ENCODE measurements at regions not wholly inside any gene's neighbourhood (a gene's known extent, or its start where the extent isn't known, plus 50 kb on each side); places are given as distances from the start of the nearest gene placed in this dataset.

DNA sequence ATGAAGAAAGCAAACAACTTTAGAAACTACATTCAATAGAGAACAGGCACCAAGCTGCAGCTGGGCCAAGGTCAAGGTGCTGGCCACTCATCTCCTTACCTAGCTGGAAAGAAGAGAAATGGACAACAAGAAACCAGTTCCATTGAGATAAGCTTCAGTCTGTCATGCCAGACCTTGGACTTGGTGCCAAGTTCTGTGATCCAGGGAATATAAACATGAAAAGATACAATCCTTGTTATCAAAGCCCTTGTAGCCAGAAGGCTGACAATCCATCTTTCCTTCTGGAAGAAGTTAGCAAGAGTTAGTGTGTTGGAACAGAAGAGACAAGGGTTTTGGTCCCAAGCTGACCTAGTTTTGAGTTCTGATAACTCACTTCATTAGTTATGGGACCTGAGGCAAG, 227.5 kb downstream of the ACTL7B start:
- Mint-ChIP-seq H3K36me3 (ENCODE audit: low read depth) (no peaks in the 10 kb centered on the region), H3K4me3 (no peak overlapping the region), H3K27ac (no peak overlapping the region), H3K27me3 (no peaks in the 10 kb centered on the region), H3K4me1 (no peaks in the 10 kb centered on the region), H3K9me3 (no peaks in the 10 kb centered on the region)
- DNase-seq: no peak
- ChIA-PET CTCF (no interaction called here), POLR2A (no interaction called here)
- TF ChIP-seq, protein P1, sequence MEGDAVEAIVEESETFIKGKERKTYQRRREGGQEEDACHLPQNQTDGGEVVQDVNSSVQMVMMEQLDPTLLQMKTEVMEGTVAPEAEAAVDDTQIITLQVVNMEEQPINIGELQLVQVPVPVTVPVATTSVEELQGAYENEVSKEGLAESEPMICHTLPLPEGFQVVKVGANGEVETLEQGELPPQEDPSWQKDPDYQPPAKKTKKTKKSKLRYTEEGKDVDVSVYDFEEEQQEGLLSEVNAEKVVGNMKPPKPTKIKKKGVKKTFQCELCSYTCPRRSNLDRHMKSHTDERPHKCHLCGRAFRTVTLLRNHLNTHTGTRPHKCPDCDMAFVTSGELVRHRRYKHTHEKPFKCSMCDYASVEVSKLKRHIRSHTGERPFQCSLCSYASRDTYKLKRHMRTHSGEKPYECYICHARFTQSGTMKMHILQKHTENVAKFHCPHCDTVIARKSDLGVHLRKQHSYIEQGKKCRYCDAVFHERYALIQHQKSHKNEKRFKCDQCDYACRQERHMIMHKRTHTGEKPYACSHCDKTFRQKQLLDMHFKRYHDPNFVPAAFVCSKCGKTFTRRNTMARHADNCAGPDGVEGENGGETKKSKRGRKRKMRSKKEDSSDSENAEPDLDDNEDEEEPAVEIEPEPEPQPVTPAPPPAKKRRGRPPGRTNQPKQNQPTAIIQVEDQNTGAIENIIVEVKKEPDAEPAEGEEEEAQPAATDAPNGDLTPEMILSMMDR (IDR thresholded peaks at IDR 0.05): no peak
- intact Hi-C loops (cut with micrococcal nuclease): no loop called here
- ATAC-seq (ENCODE audit: low read depth): no peak

DNA sequence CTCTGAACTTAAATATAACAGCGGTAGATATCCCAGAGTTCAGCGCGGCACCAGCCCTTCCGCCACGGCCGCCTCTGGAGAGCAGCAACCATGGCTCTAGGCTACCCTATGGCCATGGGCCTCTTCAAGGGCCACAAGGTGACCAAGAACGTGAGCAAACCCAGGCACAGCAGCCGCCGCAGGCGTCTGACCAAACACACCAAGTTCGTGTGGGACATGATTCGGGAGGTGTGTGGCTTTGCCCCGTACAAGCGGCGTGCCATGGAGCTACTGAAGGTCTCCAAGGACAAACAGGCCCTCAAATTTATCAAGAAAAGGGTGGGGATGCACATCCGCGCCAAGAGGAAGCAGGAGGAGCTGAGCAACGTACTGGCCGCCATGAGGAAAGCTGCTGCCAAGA, 229.0 kb downstream of the ACTL7B start:
- Mint-ChIP-seq H3K27me3 (no peaks in the 10 kb centered on the region), H3K4me3 (no peak overlapping the region), H3K27ac (no peak overlapping the region), H3K4me1 (no peaks in the 10 kb centered on the region), H3K9me3 (no peaks in the 10 kb centered on the region), H3K36me3 (ENCODE audit: low read depth) (no peaks in the 10 kb centered on the region)
- ATAC-seq (ENCODE audit: low read depth): no peak
- POLR2A ChIA-PET: no interaction called here
- TF ChIP-seq, protein P1 (IDR thresholded peaks at IDR 0.05): no peak
- DNase-seq: no peak
- intact Hi-C loops (cut with micrococcal nuclease): no loop called here
- CTCF ChIA-PET: no interaction called here

DNA sequence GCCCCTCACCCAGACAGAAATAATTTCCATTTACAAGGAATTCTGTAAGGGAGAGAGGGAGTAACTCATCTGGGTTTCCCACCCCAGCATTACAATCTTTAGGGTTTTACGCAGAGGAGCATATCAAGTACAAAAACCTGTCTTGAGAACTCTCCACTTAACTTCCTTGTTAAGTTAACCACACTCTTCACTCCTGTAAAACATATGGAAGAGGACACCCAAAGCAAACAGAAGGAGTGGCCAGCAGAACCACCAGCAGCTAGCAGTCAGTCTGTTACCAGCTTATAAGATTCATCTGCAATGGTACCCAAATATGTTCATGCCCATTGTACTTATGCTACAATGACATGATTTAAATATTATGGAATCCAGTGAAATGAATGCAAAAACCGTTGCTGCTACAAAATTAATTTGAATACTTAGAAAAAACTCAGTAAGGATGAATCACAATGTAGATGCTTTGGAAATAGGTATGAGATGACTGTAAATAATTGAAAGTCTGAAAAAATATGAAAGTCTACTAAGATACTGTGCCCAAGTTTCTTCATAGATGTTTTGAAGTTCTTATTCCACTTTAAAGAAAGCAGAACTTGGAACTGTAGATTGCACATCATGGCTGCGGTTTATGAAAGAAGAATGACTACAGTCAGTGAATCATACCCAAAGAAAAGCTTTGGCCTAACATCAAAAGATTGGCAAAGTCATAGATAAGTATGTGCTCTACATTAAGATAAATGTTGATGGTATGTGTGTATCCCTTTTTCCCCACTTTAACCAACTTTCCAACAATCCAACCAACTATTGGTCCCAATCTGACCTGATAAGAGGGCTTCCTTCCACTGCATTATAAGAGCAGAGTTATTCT, 233.6 kb downstream of the ACTL7B start:
- intact Hi-C loops (cut with micrococcal nuclease): no loop called here
- Mint-ChIP-seq H3K9me3 (no peaks in the 10 kb centered on the region), H3K36me3 (ENCODE audit: low read depth) (no peaks in the 10 kb centered on the region), H3K4me3 (no peak overlapping the region), H3K4me1 (no peaks in the 10 kb centered on the region), H3K27me3 (no peaks in the 10 kb centered on the region), H3K27ac (no peak overlapping the region)
- ATAC-seq (ENCODE audit: low read depth): no peak
- DNase-seq: no peak
- ChIA-PET CTCF (interaction anchor here (1.1 kb wide), 1 partner anchor 56 kb away, joined by 3 read pairs; no protein-coding TSS in a partner anchor), POLR2A (no interaction called here)
- TF ChIP-seq, protein P1 (IDR thresholded peaks at IDR 0.05): no peak

DNA sequence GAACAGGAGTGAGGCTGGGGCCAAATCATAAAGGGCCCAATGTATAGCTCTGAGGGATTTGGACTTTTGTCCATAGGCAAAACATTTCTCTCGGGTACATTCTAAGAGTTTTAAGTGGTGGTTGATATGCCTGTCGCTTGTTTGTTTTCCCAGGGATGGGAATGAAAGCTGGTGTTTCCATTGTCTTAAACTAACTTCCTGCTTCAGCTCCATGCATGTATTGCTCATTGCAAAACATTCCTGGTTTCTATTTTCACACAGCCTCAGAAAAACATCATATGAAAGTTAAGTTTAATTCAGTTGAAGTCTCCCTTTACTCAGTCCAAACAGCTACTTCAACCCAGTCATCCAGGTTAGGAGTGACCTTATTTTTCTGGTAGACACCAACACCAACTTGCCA, 235.0 kb downstream of the ACTL7B start:
- no peak overlapping the region for H3K4me3 Mint-ChIP-seq
- no peak overlapping the region for H3K27ac Mint-ChIP-seq
- intact Hi-C loops (cut with micrococcal nuclease): no loop called here

DNA sequence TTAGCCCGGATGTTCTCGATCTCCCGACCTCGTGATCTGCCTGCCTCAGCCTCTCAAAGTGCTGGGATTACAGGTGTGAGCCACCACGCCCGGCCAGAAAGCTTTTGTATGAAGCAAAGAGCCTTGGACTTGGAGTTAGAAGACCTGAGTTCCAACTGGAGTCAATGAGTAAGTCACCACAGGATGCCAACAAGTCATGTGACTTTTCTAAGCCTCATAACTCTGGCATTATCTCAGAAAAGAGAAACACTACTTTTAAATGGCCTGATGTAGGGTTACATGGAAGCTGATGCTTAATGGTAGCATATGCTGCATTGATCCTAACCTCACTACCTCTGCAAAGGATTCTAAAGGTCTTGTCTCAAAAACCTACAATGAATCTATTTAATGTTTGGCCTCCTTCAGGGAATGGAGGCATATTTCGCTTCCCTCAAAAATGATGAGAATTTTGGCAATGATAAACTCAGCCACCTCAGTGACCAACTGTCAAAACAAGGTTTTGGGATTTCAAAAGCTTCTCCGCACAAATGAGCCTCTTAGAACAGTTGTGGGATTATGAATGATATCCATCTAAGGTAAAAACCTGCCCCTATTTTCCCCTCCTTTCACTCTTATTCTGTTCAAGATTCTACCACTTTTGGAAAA, 236.8 kb downstream of the ACTL7B start:
- ChIA-PET CTCF (no interaction called here), POLR2A (no interaction called here)
- H3K9me3 Mint-ChIP-seq: no peaks in the 10 kb centered on the region
- intact Hi-C loops (cut with micrococcal nuclease): no loop called here
- no peak overlapping the region for H3K4me3 Mint-ChIP-seq
- H3K36me3 Mint-ChIP-seq (ENCODE audit: low read depth): no peaks in the 10 kb centered on the region
- H3K27ac Mint-ChIP-seq: no peak overlapping the region
- TF ChIP-seq, protein P1 (IDR thresholded peaks at IDR 0.05): no peak
- H3K4me1 Mint-ChIP-seq: no peaks in the 10 kb centered on the region
- no peaks in the 10 kb centered on the region for H3K27me3 Mint-ChIP-seq
- ATAC-seq (ENCODE audit: low read depth): no peak
- DNase-seq: no peak

More for the DNA sequence above, 235.0 kb downstream of the ACTL7B start:
- H3K9me3 Mint-ChIP-seq: no peaks in the 10 kb centered on the region
- no peaks in the 10 kb centered on the region for H3K36me3 Mint-ChIP-seq (ENCODE audit: low read depth)
- H3K27me3 Mint-ChIP-seq: no peaks in the 10 kb centered on the region
- no peaks in the 10 kb centered on the region for H3K4me1 Mint-ChIP-seq
- ChIA-PET CTCF (no interaction called here), POLR2A (no interaction called here)
- no peak for DNase-seq
- ATAC-seq (ENCODE audit: low read depth): no peak
- TF ChIP-seq, protein P1 (IDR thresholded peaks at IDR 0.05): no peak
